ENCODE measurements at regions not wholly inside any gene's neighbourhood (a gene's known extent, or its start where the extent isn't known, plus 50 kb on each side); places are given as distances from the start of the nearest gene placed in this dataset.
A peak's percentile ranks its signal among the peaks of the same experiment; 100 is the strongest.
"Not testable (repeated sequence)": the region's sequence is repeated elsewhere in the genome, so short reads cannot be mapped to it uniquely, and the experiment has no call there.

- no peak for DNase-seq (ENCODE audit: low read depth, low spot score)
These were observed 75.6 kb upstream of the HELT start for GRCh38 chr4:184942444-184943425.

GRCh38 chr4:184949020-184949419 lies 69.3 kb upstream of the HELT start:
- no peak for DNase-seq (ENCODE audit: low read depth, low spot score)

GRCh38 chr4:184950117-184950830 lies 68.0 kb upstream of the HELT start:
- DNase-seq (ENCODE audit: low read depth, low spot score) = no peak

GRCh38 chr4:184950926-184951325 lies 67.4 kb upstream of the HELT start:
- no peak for DNase-seq (ENCODE audit: low read depth, low spot score)

- no peak for DNase-seq (ENCODE audit: low read depth, low spot score)
These were observed 66.6 kb upstream of the HELT start for GRCh38 chr4:184951668-184952160.

- no peak for DNase-seq (ENCODE audit: low read depth, low spot score)
These were observed 65.8 kb upstream of the HELT start for GRCh38 chr4:184952522-184952921.

- no peak for DNase-seq (ENCODE audit: low read depth, low spot score)
These were observed 64.8 kb upstream of the HELT start for GRCh38 chr4:184953421-184953945.

- DNase-seq (ENCODE audit: low read depth, low spot score) = no peak
These were observed 64.3 kb upstream of the HELT start for GRCh38 chr4:184953971-184954370.

- no peak for DNase-seq (ENCODE audit: low read depth, low spot score)
These were observed 63.8 kb upstream of the HELT start for GRCh38 chr4:184954482-184954881.

- DNase-seq (ENCODE audit: low read depth, low spot score) = no peak
These were observed 63.2 kb upstream of the HELT start for GRCh38 chr4:184955116-184955515.

GRCh38 chr4:184955636-184956035 lies 62.7 kb upstream of the HELT start:
- DNase-seq (ENCODE audit: low read depth, low spot score) = no peak

- DNase-seq (ENCODE audit: low read depth, low spot score) = no peak
These were observed 60.7 kb upstream of the HELT start for GRCh38 chr4:184957446-184958115.

- DNase-seq (ENCODE audit: low read depth, low spot score) = no peak
These were observed 60.0 kb upstream of the HELT start for GRCh38 chr4:184958127-184958922.

GRCh38 chr4:184958923-184959210 lies 59.4 kb upstream of the HELT start:
- no peak for DNase-seq (ENCODE audit: low read depth, low spot score)

- no peak for DNase-seq (ENCODE audit: low read depth, low spot score)
These were observed 59.0 kb upstream of the HELT start for GRCh38 chr4:184959309-184959708.

GRCh38 chr4:184959786-184960185 lies 58.5 kb upstream of the HELT start:
- peak; percentile 25 for DNase-seq (ENCODE audit: low read depth, low spot score)

GRCh38 chr4:184960505-184960971 lies 57.8 kb upstream of the HELT start:
- DNase-seq (ENCODE audit: low read depth, low spot score) = no peak

GRCh38 chr4:184961660-184962059 lies 56.6 kb upstream of the HELT start:
- no peak for DNase-seq (ENCODE audit: low read depth, low spot score)

- DNase-seq (ENCODE audit: low read depth, low spot score) = no peak
These were observed 56.1 kb upstream of the HELT start for GRCh38 chr4:184962125-184962638.

- not testable (repeated sequence) for DNase-seq (ENCODE audit: low read depth, low spot score)
These were observed 52.9 kb upstream of the HELT start for GRCh38 chr4:184965230-184966050.

Measured in astrocyte of the hippocampus (primary cell).